K562 (cell line): ENCODE measurements at regions not wholly inside any gene's neighbourhood (a gene's known extent, or its start where the extent isn't known, plus 50 kb on each side); places are given as distances from the start of the nearest gene placed in this dataset.

Experiments used
- ATAC-seq: fragments of 200-7000 bp; cut with Tn5 transposase; 3 replicates; pipeline ENCODE4 v1.9.1; 2020; ENCODE audit warnings: moderate library complexity
- BruUV-seq: library from RNA; stranded (reverse); fragments of 400-500 nt; replicated peaks from 2 replicates; lab custom pipeline; 2021; lab: Mats Ljungman, UMichigan
- CTCF ChIA-PET: fragments of 300-600 bp; formaldehyde crosslinking; extraction: SDS; loops from one replicate; lab custom pipeline; 2021; ENCODE audit warnings: low intra/inter-chr PET ratio; lab: Yijun Ruan, JAX
- POLR2A ChIA-PET: fragments of 300-600, 350-650 bp; sonication (Branson Sonifier 250); formaldehyde crosslinking; extraction: SDS; loops from one replicate; lab custom pipeline; 2021; ENCODE audit warnings: antibody characterized with exemption, inconsistent platforms; lab: Yijun Ruan, JAX
- DNase-seq, 4 experiments: peaks; one replicate each; pipeline versions ENCODE4 v3.0.0 to v3.0.0-alpha.2; 2011 to 2018; ENCODE audit warnings: low spot score in 3 of 4, mixed read lengths in 3 of 4; ENCODE audit errors: extremely low read depth in 1 of 4
- FAIRE-seq: peaks from 2 replicates; lab custom pipeline; 2011; peaks lifted over from hg19 to GRCh38; lab: Jason Lieb, UNC
- H2AFZ ChIP-seq: 2 replicates; pipeline ENCODE4 v1.6.0; 2011; ENCODE audit warnings: low read depth, low read length, control low read depth, inconsistent platforms
- H3K27ac ChIP-seq: fragments of 200-600 bp; 3 replicates; pipeline ENCODE4 v1.8.0; 2011; ENCODE audit warnings: low read depth, mild to moderate bottlenecking, control low read depth, inconsistent platforms, low read length, moderate library complexity, mixed read lengths; ENCODE audit errors: extremely low read depth
- H3K27me3 ChIP-seq, 2 experiments: fragments of 300-600 bp in 1 of 2; 2 replicates in 1 of 2; 3 replicates in 1 of 2; pipeline versions ENCODE4 v1.6.0 to v1.8.0; 2011; ENCODE audit warnings: inconsistent platforms in 2 of 2, low read length in 2 of 2, mild to moderate bottlenecking in 1 of 2, mixed read lengths in 1 of 2, moderate library complexity in 1 of 2; ENCODE audit not compliant: control insufficient read depth in 2 of 2, insufficient read depth in 2 of 2
- H3K36me3 ChIP-seq: fragments of 300-600 bp; 3 replicates; pipeline ENCODE4 v1.8.0; 2011; ENCODE audit warnings: mild to moderate bottlenecking, low read length, inconsistent platforms; ENCODE audit not compliant: control insufficient read depth, insufficient read depth
- H3K4me1 ChIP-seq, 2 experiments: fragments of 200-600 bp in 1 of 2; replicated peaks in 1 of 2; 2 replicates in 1 of 2; 3 replicates in 1 of 2; pipeline versions ENCODE4 v1.5.1 to v1.8.0; 2011; ENCODE audit warnings: inconsistent platforms in 2 of 2, low read length in 2 of 2, mild to moderate bottlenecking in 1 of 2, mixed read lengths in 1 of 2, moderate library complexity in 1 of 2; ENCODE audit not compliant: control insufficient read depth in 2 of 2, insufficient read depth in 2 of 2
- H3K4me2 ChIP-seq: 2 replicates; pipeline ENCODE4 v1.6.1; 2011; ENCODE audit warnings: low read length, control low read depth, inconsistent platforms, mixed read lengths; ENCODE audit not compliant: insufficient read depth
- H3K4me3 ChIP-seq: fragments of 200-600 bp; sonication (generic), shearing (Covaris generic); 2 replicates; pipeline ENCODE4 v1.5.1; 2016; ENCODE audit warnings: control low read depth, inconsistent platforms
- H3K79me2 ChIP-seq: fragments of 200-600 bp; 3 replicates; pipeline ENCODE4 v1.8.0; 2011; ENCODE audit warnings: low read length, inconsistent platforms; ENCODE audit not compliant: control insufficient read depth, insufficient read depth
- H3K9ac ChIP-seq, 2 experiments: 2 replicates each; pipeline versions ENCODE4 v1.6.0 to v1.6.1; 2011; ENCODE audit warnings: low read depth in 2 of 2, low read length in 2 of 2, control low read depth in 1 of 2, inconsistent platforms in 1 of 2, mild to moderate bottlenecking in 1 of 2, mixed read lengths in 1 of 2; ENCODE audit not compliant: insufficient read depth in 1 of 2
- H3K9me1 ChIP-seq: one replicate; pipeline ENCODE4 v1.6.0; 2011; ENCODE audit warnings: inconsistent platforms, mild to moderate bottlenecking, low read length, moderate library complexity; ENCODE audit not compliant: control insufficient read depth, insufficient read depth
- H3K9me3 ChIP-seq: replicated peaks from 2 replicates; pipeline ENCODE4 v1.5.1; 2011; ENCODE audit warnings: low read depth, low read length, inconsistent platforms; ENCODE audit not compliant: control insufficient read depth, insufficient read depth
- H4K20me1 ChIP-seq: replicated peaks from 2 replicates; pipeline ENCODE4 v1.6.1; 2011; ENCODE audit warnings: low read length, inconsistent platforms, mixed read lengths; ENCODE audit not compliant: control insufficient read depth, insufficient read depth
- CHAMP1 ChIP-seq: fragments of 450-650 bp; IDR thresholded peaks from 2 replicates; pipeline ENCODE4 v1.6.1; 2016; ENCODE audit warnings: mild to moderate bottlenecking
- COPS2 ChIP-seq: fragments of 450-650 bp; conservative IDR thresholded peaks from 2 replicates; pipeline ENCODE4 v1.6.1; 2016; ENCODE audit warnings: mild to moderate bottlenecking, moderate library complexity
- KDM2B ChIP-seq: fragments of 250-450 bp; sonication (Bioruptor Pico); IDR thresholded peaks from 2 replicates; pipeline ENCODE4 v1.8.0; 2021; ENCODE audit warnings: mild to moderate bottlenecking, moderate library complexity
- MBD2 ChIP-seq: sonication (generic); IDR thresholded peaks from 2 replicates; pipeline ENCODE4 v1.6.1; 2016; ENCODE audit warnings: low read depth, borderline replicate concordance
- NFYB ChIP-seq: IDR thresholded peaks from 2 replicates; pipeline ENCODE4 v1.6.1; 2011; ENCODE audit warnings: mild to moderate bottlenecking, moderate library complexity; ENCODE audit not compliant: insufficient read length; ENCODE audit errors: extremely low read depth
- PTBP1 ChIP-seq: fragments of 200-400 bp; formaldehyde crosslinking; IDR thresholded peaks from 2 replicates; pipeline ENCODE4 v1.6.1; 2017; ENCODE audit warnings: low read depth, low read length
- SMARCB1 ChIP-seq: IDR thresholded peaks from 2 replicates; pipeline ENCODE4 v1.6.1; 2011; ENCODE audit warnings: improper control_type of control experiment, low read depth; ENCODE audit not compliant: insufficient read length
- TBP ChIP-seq: optimal IDR thresholded peaks from 2 replicates; pipeline ENCODE3; 2011; ENCODE audit warnings: low read depth, low read length, improper control_type of control experiment
- VEZF1 ChIP-seq: fragments of 200-800 bp; sonication (Bioruptor generic); IDR thresholded peaks from 2 replicates; pipeline ENCODE4 v1.6.1; 2017; ENCODE audit warnings: missing genetic modification characterization, missing compliant biosample characterization
- ZHX1 ChIP-seq: fragments of 150-350 bp; conservative IDR thresholded peaks from 2 replicates; pipeline ENCODE4 v1.6.1; 2014; ENCODE audit warnings: low read length
- ZKSCAN3 ChIP-seq: fragments of 250-450 bp; sonication (Bioruptor Pico); IDR thresholded peaks from 2 replicates; pipeline ENCODE4 v1.4.0; 2020
- WGBS: fragments of 100-300 bp; shearing (Covaris generic); methylation state at CpG from one replicate; pipeline ENCODE4 v1.1.6; 2016; ENCODE audit warnings: low coverage, mixed read lengths; ENCODE audit not compliant: insufficient coverage; ENCODE audit errors: missing lambda C conversion rate; 5-methylcytosine and 5-hydroxymethylcytosine counted together
- in situ Hi-C: fragments of 300-500 bp; cut with MboI; formaldehyde crosslinking; loops from 4 replicates; pipeline ENCODE4 v1.15.0; 2018; ENCODE audit warnings: inconsistent platforms, mixed read lengths
- intact Hi-C: fragments of 100-400 bp; cut with micrococcal nuclease; formaldehyde crosslinking; loops from 2 replicates; pipeline ENCODE4 v1.14.2; 2022

GRCh38 chr20:52631469-52631868 lies 340.7 kb upstream of the TSHZ2 start:
- FAIRE-seq (no peak), ATAC-seq (no peak), DNase-seq (no peak)
- ChIA-PET CTCF (no interaction called here), POLR2A (interaction anchor here (1.4 kb wide), 1 partner anchor 11 kb away, joined by 3 read pairs; no protein-coding TSS in a partner anchor)
- no peaks in the 10 kb centered on the region; the same call in 1 of the 2 replicates for H3K9me3 ChIP-seq
- no peaks in the 10 kb centered on the region for H3K79me2 ChIP-seq
- in situ Hi-C loops = no loop called here
- intact Hi-C loops = no loop called here
- H3K4me3 ChIP-seq = no peak overlapping the region
- H4K20me1 ChIP-seq = no peaks in the 10 kb centered on the region
- H3K27ac ChIP-seq = no peak overlapping the region
- WGBS = 29% methylated on average over 4 of the region's 4 CpGs
- no peaks in the 10 kb centered on the region for H3K36me3 ChIP-seq
- TF ChIP-seq ZKSCAN3 (no peak), VEZF1 (CRISPR knock-in tag) (no peak), TBP (no peak), CHAMP1 (no peak), SMARCB1 (no peak), KDM2B (CRISPR knock-in tag) (no peak), ZHX1 (no peak), MBD2 (no peak), NFYB (no peak), PTBP1 (no peak), COPS2 (no peak)
- no peak overlapping the region for H3K9ac ChIP-seq
- no TSS peak for BruUV-seq
- H3K27me3 ChIP-seq = no peaks in the 10 kb centered on the region
- H3K4me2 ChIP-seq = no peak overlapping the region
- no peaks in the 10 kb centered on the region for H3K9me1 ChIP-seq
- H2AFZ ChIP-seq = no peak overlapping the region
- H3K4me1 ChIP-seq = no peaks in the 10 kb centered on the region
